ENCODE measurements at regions not wholly inside any gene's neighbourhood (a gene's known extent, or its start where the extent isn't known, plus 50 kb on each side); places are given as distances from the start of the nearest gene placed in this dataset.

DNA sequence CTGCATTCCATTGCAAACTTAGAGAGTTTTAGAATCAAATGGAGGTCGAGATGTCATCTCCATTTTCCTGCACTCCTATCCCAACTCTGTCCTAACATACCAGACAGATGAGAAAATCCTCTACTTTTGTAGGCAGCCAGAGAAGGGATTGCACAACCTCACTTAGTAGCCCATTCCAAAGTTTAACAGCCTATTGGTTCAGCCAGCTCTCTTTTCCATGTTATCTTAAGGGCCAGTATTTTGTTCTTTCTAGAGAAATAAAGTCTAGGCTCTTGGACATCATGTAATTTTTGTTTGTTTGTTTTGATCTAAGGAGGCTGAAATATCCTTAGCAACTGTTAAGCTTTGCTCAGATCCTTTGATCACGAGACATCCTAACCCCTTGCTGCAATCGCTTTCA is 173.0 kb downstream of the COX18 start:
- TF ChIP-seq, protein P1, sequence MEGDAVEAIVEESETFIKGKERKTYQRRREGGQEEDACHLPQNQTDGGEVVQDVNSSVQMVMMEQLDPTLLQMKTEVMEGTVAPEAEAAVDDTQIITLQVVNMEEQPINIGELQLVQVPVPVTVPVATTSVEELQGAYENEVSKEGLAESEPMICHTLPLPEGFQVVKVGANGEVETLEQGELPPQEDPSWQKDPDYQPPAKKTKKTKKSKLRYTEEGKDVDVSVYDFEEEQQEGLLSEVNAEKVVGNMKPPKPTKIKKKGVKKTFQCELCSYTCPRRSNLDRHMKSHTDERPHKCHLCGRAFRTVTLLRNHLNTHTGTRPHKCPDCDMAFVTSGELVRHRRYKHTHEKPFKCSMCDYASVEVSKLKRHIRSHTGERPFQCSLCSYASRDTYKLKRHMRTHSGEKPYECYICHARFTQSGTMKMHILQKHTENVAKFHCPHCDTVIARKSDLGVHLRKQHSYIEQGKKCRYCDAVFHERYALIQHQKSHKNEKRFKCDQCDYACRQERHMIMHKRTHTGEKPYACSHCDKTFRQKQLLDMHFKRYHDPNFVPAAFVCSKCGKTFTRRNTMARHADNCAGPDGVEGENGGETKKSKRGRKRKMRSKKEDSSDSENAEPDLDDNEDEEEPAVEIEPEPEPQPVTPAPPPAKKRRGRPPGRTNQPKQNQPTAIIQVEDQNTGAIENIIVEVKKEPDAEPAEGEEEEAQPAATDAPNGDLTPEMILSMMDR (IDR thresholded peaks at IDR 0.05; ENCODE audit: low read depth, low read length, missing input control): no peak
- TF ChIP-seq JUND (IDR thresholded peaks at IDR 0.05): peak; percentile 61
- peak; percentile 67 to 71 for TF ChIP-seq HNF4A (conservative IDR thresholded peaks at IDR 0.05)
- TF ChIP-seq RXRA (IDR thresholded peaks at IDR 0.05): peak in 1 of 2 donors; percentile 19
- TF ChIP-seq, protein P2, sequence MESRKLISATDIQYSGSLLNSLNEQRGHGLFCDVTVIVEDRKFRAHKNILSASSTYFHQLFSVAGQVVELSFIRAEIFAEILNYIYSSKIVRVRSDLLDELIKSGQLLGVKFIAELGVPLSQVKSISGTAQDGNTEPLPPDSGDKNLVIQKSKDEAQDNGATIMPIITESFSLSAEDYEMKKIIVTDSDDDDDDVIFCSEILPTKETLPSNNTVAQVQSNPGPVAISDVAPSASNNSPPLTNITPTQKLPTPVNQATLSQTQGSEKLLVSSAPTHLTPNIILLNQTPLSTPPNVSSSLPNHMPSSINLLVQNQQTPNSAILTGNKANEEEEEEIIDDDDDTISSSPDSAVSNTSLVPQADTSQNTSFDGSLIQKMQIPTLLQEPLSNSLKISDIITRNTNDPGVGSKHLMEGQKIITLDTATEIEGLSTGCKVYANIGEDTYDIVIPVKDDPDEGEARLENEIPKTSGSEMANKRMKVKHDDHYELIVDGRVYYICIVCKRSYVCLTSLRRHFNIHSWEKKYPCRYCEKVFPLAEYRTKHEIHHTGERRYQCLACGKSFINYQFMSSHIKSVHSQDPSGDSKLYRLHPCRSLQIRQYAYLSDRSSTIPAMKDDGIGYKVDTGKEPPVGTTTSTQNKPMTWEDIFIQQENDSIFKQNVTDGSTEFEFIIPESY (IDR thresholded peaks at IDR 0.05): no peak
- TF ChIP-seq MAX (IDR thresholded peaks at IDR 0.05): no peak
- TF ChIP-seq, protein P3, sequence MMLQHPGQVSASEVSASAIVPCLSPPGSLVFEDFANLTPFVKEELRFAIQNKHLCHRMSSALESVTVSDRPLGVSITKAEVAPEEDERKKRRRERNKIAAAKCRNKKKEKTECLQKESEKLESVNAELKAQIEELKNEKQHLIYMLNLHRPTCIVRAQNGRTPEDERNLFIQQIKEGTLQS (IDR thresholded peaks at IDR 0.05): no peak
- TF ChIP-seq RAD21 (IDR thresholded peaks at IDR 0.05): peak in 1 of 2 donors; percentile 15
- TF ChIP-seq FOXA1 (IDR thresholded peaks at IDR 0.05): no peak
- TF ChIP-seq GABPA (IDR thresholded peaks at IDR 0.05 in 1 of 2, conservative IDR thresholded peaks at IDR 0.05 in 1 of 2): no peak
- TF ChIP-seq TAF1 (conservative IDR thresholded peaks at IDR 0.05): no peak
- TF ChIP-seq YY1 (IDR thresholded peaks at IDR 0.05): peak; percentile 34
- TF ChIP-seq HNF4G (IDR thresholded peaks at IDR 0.05): peak; percentile 11
